Stimulated activated effector memory CD8-positive, alpha-beta T cell treated with anti-CD3 and anti-CD28 coated beads, Interleukin-12 subunit alpha, Interleukin-12 subunit beta, amount 100 ng/mL, for 72 hours (primary cell): ENCODE measurements at regions not wholly inside any gene's neighbourhood (a gene's known extent, or its start where the extent isn't known, plus 50 kb on each side); places are given as distances from the start of the nearest gene placed in this dataset.
A peak's percentile ranks its signal among the peaks of the same experiment; 100 is the strongest.

Experiments used
- ATAC-seq: fragments of 150-1000 bp; cut with Tn5 transposase; 2 replicates; pipeline ENCODE4 v1.10.0; 2021
- DNase-seq, 2 donors: peaks; one replicate each; pipeline ENCODE4 v3.0.0; 2021 to 2022; ENCODE audit warnings: low spot score in 2 of 2
- H3K27ac Mint-ChIP-seq: one replicate; pipeline ENCODE4 v1.8.0; 2022; ENCODE audit warnings: mild to moderate bottlenecking, mixed read lengths
- H3K36me3 Mint-ChIP-seq: one replicate; pipeline ENCODE4 v1.8.0; 2022; ENCODE audit warnings: mild to moderate bottlenecking, mixed read lengths
- H3K4me1 Mint-ChIP-seq: one replicate; pipeline ENCODE4 v1.8.0; 2022; ENCODE audit warnings: mixed read lengths
- H3K4me3 Mint-ChIP-seq: one replicate; pipeline ENCODE4 v1.8.0; 2022; ENCODE audit warnings: mild to moderate bottlenecking, mixed read lengths
- H3K9me3 Mint-ChIP-seq: one replicate; pipeline ENCODE4 v1.8.0; 2022; ENCODE audit warnings: mixed read lengths

DNA sequence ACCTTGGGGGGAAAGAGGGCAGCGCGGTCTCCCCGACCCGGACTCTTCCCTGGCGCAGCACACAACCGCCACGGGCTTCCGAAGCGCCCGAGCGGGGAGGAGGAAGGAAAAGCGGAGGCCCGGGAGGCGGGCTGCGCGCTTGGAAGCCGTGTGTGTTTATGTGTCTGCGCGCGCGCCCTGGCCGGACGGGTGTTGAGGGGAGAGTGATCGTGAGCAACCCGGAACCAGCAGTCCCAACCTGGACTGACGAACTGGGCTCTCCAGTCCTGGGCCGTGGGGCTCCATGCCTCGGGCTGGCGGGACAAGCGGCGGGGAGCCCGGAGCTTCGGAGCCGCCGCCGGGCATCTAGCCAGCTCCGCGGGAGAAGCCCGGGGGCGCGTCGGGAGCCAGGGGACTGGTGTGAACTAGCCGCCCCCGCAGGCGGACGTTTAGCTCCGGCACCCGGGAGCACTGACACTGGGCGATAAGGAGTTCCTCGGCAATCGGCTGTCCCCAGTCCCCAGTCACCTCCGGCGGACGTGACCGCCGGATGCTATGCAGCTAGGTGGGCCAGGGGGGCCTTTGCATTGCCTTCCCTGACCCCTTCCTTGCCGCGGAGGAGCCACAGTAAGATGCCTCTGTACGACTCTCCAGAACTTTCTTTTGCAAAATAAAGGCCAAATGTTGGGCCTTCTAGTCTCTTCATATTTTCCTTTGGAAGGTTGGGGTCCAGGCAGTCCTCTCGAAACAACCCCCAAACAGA is 74.8 kb upstream of the BCOR start:
- Mint-ChIP-seq H3K27ac (peak overlapping the region; percentile 99), H3K4me1 (peaks cover 40% of the 10 kb centered on the region), H3K9me3 (no peaks in the 10 kb centered on the region), H3K36me3 (peaks cover 46% of the 10 kb centered on the region), H3K4me3 (peak overlapping the region; percentile 86)
- DNase-seq: peak in 1 of 2 donors; percentile 63
- no peak for ATAC-seq

DNA sequence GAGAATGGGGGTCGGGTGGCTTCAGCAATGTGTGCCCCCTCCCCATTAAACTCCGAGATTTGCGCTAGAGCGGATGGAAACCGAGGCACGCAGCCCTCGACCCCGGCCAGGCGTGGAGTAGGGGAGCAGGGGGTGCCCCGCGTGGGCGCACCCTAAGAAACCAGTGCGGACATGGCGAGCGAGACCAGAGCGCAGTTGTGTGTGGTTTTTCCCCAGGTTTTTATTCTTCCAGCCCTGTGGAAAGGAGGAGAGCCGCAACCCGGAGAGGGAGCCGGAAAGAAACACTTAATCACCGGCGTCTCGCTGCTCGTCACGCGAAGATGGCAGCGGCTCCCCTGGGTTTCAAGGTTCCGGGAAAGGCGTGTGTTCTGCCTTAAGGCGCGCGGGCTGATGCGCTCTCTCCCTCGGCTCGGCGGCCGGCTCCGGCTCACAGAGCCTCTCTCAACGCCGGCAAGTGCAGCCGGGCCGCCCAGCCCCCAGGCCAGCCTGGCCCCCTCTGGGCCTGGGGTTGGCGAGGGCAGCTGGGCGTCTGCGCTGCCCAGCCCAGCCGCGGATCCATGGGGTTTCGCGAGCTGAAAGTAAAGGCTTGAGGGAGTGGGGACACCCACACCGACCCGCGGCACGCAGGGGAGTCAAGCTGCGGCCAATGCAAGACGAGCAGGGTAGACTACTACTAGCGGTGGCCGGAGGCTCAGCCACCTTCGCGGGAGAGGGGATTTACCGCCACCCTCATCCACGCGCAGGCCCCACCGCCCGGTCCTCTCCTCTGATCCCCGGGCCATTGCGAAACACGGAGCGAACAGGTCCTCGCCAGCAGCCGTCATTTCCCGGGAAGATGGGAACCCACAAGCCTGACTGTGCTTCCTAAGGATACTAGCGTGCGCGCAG is 74.0 kb upstream of the BCOR start:
- H3K4me1 Mint-ChIP-seq: peaks cover 34% of the 10 kb centered on the region
- H3K27ac Mint-ChIP-seq: peak overlapping the region; percentile 99
- H3K4me3 Mint-ChIP-seq: peak overlapping the region; percentile 86
- H3K36me3 Mint-ChIP-seq: peaks cover 40% of the 10 kb centered on the region
- H3K9me3 Mint-ChIP-seq: no peaks in the 10 kb centered on the region
- no peak for ATAC-seq
- peak in 1 of 2 donors; percentile 62 for DNase-seq

GRCh38 chrX:40170830-40171512 is 73.2 kb upstream of the BCOR start:
- peak overlapping the region; percentile 86 for H3K4me3 Mint-ChIP-seq
- peaks cover 34% of the 10 kb centered on the region for H3K4me1 Mint-ChIP-seq
- ATAC-seq (no peak), DNase-seq (peak in 1 of 2 donors; percentile 57)
- H3K9me3 Mint-ChIP-seq: no peaks in the 10 kb centered on the region
- peak overlapping the region; percentile 99 for H3K27ac Mint-ChIP-seq
- H3K36me3 Mint-ChIP-seq: peaks cover 36% of the 10 kb centered on the region

- Mint-ChIP-seq H3K4me1 (peaks cover 32% of the 10 kb centered on the region), H3K36me3 (peaks cover 21% of the 10 kb centered on the region), H3K27ac (peak overlapping the region; percentile 99), H3K9me3 (no peaks in the 10 kb centered on the region), H3K4me3 (peak overlapping the region; percentile 86)
- peak; percentile 79 for ATAC-seq
- peak; percentile 53 to 81 for DNase-seq
These were observed 71.7 kb upstream of the BCOR start for GRCh38 chrX:40169193-40170101.

DNA sequence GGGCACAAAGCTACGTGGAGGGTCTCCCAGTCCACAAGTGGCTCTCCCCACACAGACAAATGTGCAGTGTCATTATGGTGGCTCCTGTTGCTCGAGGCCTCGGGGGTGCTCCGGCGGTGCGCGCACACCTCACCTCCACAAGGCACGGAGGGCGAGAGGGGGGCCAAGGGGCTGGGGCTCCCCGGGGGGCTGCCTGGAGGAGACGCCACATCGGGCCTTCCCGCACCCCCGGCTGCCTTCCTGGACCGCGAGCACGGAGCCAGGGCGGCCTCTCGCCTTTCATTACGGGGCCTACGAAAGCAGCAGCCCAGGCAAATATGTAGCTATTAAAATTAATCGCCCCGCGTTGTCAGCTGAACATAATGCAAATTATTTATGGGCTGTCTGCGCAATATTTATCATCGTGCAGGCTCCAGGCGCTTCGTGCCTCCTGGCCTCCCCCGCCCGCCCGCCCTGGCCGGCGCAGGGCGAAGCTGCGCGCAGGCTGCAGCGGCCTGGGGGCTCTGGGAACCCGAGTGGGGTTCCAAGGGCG is 70.8 kb upstream of the BCOR start:
- Mint-ChIP-seq H3K4me3 (peak overlapping the region; percentile 86), H3K27ac (peak overlapping the region; percentile 12)

DNA sequence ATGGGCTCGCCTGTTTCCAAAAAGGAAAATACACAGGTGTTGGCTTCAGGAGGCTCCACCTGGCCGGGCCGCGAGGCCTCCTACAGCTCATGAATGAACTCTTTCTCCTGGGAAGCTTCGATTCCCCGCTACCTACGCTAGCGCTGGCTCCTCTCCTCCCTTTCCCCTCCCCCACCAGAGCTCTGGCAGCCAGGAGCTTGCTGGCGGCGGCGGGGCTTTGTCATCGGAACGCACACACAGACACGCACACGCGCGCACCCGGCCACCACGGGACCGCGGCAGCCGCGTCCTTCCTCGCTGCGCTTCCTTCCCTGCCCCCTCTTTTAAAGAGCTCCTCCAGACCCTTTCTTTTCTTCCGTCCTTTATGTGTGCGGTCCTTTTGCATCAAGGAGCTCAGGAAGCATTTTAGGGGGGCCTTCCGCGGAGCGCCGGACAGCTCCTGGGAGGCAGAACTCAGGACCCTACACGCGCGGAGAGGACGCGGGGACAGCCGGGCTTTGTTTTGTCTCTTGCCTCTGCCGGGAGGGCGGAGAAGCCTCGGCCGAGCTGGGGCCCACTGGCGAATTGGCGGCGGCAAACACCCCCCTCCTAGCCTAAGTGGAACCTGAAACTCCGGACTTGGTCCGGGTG is 70.2 kb upstream of the BCOR start:
- no peak for ATAC-seq
- Mint-ChIP-seq H3K9me3 (no peaks in the 10 kb centered on the region), H3K27ac (peak overlapping the region; percentile 12), H3K36me3 (peaks cover 11% of the 10 kb centered on the region), H3K4me1 (peaks cover 18% of the 10 kb centered on the region), H3K4me3 (peak overlapping the region; percentile 65)
- DNase-seq: no peak

More for the DNA sequence above, 70.8 kb upstream of the BCOR start:
- ATAC-seq (no peak), DNase-seq (no peak)
- H3K36me3 Mint-ChIP-seq: peaks cover 12% of the 10 kb centered on the region
- no peaks in the 10 kb centered on the region for H3K9me3 Mint-ChIP-seq
- peaks cover 23% of the 10 kb centered on the region for H3K4me1 Mint-ChIP-seq

- peaks cover 11% of the 10 kb centered on the region for H3K36me3 Mint-ChIP-seq
- no peak for ATAC-seq
- DNase-seq: no peak
- H3K9me3 Mint-ChIP-seq: no peaks in the 10 kb centered on the region
- peaks cover 15% of the 10 kb centered on the region for H3K4me1 Mint-ChIP-seq
- H3K4me3 Mint-ChIP-seq: peak overlapping the region; percentile 65
- peak overlapping the region; percentile 32 for H3K27ac Mint-ChIP-seq
These were observed 69.6 kb upstream of the BCOR start for GRCh38 chrX:40167233-40167849.

- Mint-ChIP-seq H3K4me3 (peak overlapping the region; percentile 65), H3K36me3 (peaks cover 6% of the 10 kb centered on the region), H3K27ac (peak overlapping the region; percentile 32), H3K4me1 (peaks cover 15% of the 10 kb centered on the region), H3K9me3 (no peaks in the 10 kb centered on the region)
- no peak for ATAC-seq
- no peak for DNase-seq
These were observed 68.8 kb upstream of the BCOR start for GRCh38 chrX:40166582-40166981.

DNA sequence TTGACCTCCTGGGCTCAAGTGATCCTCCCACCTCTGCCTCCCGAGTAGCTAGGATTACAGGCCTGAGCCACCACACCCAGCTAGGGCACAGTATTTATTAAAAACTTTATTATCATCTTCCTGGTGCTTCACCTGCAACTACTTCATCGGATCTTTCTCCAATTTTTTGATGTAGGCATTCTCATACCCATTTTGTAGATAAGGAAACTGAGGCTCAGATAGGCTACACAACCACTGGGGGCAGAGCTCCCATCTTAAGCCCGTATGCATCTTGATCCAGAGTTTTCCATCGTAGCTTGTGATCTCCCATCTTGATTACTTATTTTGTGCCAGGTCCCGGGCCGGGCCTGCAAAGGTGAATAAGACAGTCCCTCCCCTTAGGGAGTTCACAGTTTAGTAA is 68.1 kb upstream of the BCOR start:
- Mint-ChIP-seq H3K9me3 (no peaks in the 10 kb centered on the region), H3K36me3 (no peaks in the 10 kb centered on the region), H3K27ac (no peak overlapping the region), H3K4me3 (no peak overlapping the region), H3K4me1 (peaks cover 11% of the 10 kb centered on the region)
- no peak for DNase-seq
- no peak for ATAC-seq

DNA sequence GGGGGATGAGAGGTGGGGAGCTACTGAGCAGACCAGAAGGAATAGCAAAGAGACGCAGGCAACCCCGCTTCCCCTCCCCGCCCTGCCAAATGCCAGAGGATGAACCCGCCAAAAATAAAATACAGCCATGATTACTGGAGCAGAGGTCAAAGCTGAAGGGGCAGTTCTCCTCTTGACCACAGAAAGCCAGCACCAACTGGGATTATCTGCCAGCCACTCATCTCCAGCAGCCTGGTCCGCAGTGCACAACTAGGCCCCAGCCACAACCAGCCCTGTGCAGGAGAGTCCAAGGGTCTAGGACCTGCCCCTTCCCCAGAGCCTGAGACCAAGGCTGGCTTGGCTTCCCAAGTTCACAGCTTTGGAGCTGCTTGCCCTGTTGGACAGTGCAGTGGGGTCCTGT is 67.4 kb upstream of the BCOR start:
- no peaks in the 10 kb centered on the region for H3K9me3 Mint-ChIP-seq
- ATAC-seq (no peak), DNase-seq (no peak)
- no peaks in the 10 kb centered on the region for H3K36me3 Mint-ChIP-seq
- H3K27ac Mint-ChIP-seq: no peak overlapping the region
- peaks cover 6% of the 10 kb centered on the region for H3K4me1 Mint-ChIP-seq
- H3K4me3 Mint-ChIP-seq: no peak overlapping the region

- H3K27ac Mint-ChIP-seq: no peak overlapping the region
- H3K4me1 Mint-ChIP-seq: peaks cover 6% of the 10 kb centered on the region
- H3K36me3 Mint-ChIP-seq: no peaks in the 10 kb centered on the region
- no peak for DNase-seq
- H3K4me3 Mint-ChIP-seq: no peak overlapping the region
- no peaks in the 10 kb centered on the region for H3K9me3 Mint-ChIP-seq
- no peak for ATAC-seq
These were observed 67.0 kb upstream of the BCOR start for GRCh38 chrX:40164751-40165150.

DNA sequence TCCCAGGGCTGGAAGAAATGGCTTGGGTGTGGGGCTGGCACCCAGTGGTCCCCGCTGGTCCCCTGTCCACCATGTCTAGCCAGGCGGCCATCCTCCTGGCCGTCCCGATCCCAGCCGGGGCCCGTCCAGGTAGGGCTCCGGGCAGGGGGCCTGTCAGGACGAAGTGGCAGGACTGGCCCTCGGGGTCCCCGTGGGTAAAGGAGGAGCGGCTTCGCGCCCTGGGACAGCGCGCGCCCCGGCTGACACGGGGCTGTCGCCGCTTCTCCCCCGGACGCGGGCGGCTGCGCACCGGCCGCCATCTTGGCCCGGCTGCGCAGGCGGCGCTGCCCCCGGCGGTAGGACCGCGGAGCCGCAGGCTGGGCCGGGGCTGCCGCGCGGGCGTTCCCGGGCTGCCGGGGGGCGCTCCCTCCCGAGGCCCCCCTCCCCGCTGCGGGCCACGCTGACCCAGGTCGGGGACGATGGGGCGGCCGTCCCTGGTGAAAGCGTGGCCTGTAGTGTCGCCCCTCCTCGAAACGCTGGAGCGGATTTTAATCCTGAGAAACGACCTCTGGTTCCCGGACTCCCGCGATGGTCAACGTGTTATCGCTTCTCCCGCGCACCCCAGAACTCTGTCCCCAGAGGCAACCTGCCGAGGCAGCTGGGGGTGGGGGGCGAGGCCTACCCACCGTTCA is 60.4 kb upstream of the BCOR start:
- Mint-ChIP-seq H3K36me3 (peaks cover 5% of the 10 kb centered on the region), H3K27ac (no peak overlapping the region), H3K4me3 (peak overlapping the region; percentile 53), H3K4me1 (peaks cover 9% of the 10 kb centered on the region), H3K9me3 (no peaks in the 10 kb centered on the region)
- ATAC-seq (peak; percentile 74), DNase-seq (peak in 1 of 2 donors; percentile 51)
